SK-N-MC (cell line): ENCODE measurements at regions not wholly inside any gene's neighbourhood (a gene's known extent, or its start where the extent isn't known, plus 50 kb on each side); places are given as distances from the start of the nearest gene placed in this dataset.

Experiments used
- EZH2 ChIP-seq: fragments of 200-600 bp; sonication (generic); IDR thresholded peaks from one replicate; pipeline ENCODE4 v1.6.1; 2017; ENCODE audit warnings: antibody characterized with exemption
- POLR2AphosphoS5 ChIP-seq: IDR thresholded peaks from 2 replicates; pipeline ENCODE4 v1.6.1; 2012; ENCODE audit warnings: mild to moderate bottlenecking, low read depth, low read length, borderline replicate concordance

GRCh38 chr7:156158213-156158612, 345.9 kb upstream of the SHH start:
- no peak for TF ChIP-seq EZH2
- no peak for TF ChIP-seq POLR2AphosphoS5
